Activated CD4-positive, CD25-positive, alpha-beta regulatory T cell treated with anti-CD3 and anti-CD28 coated beads, Interleukin-2, amount 50 U/mL, for 24 hours (primary cell): ENCODE measurements at regions not wholly inside any gene's neighbourhood (a gene's known extent, or its start where the extent isn't known, plus 50 kb on each side); places are given as distances from the start of the nearest gene placed in this dataset.
"Not testable (repeated sequence)": the region's sequence is repeated elsewhere in the genome, so short reads cannot be mapped to it uniquely, and the experiment has no call there.

Experiments
- ATAC-seq, 2 donors: fragments of 150-1000 bp; cut with Tn5 transposase; one replicate each; pipeline ENCODE4 v1.10.0; 2021; ENCODE audit warnings: mild to moderate bottlenecking in 1 of 2, moderate library complexity in 1 of 2

DNA sequence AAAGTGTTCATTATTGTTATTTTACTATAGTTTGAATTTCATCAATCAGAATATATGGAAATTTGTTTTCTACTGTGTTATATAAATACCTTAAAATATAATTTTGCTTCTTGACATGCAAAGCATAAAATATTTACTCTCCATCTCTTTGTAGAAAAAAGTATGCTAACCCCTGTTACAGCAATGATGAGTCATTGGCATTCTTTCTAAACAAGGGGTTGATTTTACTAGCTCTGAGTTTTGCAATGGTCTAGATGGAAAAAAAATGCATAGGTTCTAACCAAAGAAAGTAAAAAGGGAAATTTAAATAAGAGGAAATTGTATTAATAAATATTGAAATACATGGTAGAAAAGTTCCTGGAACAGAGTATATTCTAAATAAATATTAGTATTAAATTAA lies 990.2 kb upstream of the ATXN7L3B start:
- ATAC-seq: no peak

DNA sequence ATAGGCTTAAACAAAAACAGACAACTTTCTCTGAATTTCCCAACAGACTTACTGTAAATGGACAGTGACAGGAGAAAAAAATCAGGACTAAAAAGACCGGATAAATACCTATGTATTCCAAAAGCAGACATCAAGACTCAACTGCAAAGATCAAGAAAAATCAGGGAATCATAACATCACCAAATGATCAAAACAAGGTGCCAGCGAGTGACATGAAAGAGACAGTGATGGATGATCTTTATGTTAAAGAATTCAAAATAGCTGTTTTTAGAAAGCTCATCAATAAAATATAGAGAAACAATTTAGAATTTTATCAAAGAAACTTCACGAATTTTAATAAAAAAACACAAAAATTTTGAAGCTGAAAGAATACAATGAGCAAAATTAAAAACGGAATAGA lies 952.5 kb upstream of the ATXN7L3B start:
- no peak for ATAC-seq

DNA sequence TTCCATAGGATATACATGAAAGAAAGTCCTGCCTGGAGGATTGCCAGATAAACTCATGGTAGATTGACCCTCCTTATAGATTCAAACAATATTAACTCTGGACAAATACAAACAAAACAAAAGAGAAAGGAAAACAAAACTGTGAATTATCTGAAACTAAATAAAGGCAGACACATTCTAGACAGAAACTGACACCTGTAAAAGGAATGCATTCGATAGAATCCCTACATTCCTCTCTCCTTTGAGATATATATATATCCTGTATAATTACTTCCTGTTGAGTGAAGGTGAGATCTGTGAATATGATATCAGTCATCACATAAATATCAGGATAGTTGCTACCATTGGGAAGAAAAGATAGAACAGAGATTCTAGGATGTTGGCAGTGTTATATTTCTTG lies 948.4 kb upstream of the ATXN7L3B start:
- ATAC-seq: no peak

DNA sequence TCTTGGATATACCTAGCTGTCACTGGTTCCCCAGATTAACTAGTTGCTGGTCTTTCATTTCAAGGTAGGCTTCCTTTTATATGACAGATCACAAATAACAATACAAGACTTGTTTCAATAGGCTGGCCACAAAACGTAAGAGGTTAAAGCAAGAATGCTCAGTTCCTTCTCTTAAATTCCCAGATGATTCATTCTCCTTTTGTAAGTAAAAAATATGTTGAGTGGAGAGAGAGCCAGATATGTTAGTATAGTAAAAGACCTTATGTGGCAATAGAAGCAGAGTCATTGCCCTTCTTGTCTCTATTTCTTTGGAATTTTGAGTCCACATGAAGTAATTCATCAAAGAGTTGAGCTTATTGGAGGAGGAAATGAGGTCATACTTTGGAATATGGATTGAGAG lies 939.0 kb upstream of the ATXN7L3B start:
- no peak for ATAC-seq

DNA sequence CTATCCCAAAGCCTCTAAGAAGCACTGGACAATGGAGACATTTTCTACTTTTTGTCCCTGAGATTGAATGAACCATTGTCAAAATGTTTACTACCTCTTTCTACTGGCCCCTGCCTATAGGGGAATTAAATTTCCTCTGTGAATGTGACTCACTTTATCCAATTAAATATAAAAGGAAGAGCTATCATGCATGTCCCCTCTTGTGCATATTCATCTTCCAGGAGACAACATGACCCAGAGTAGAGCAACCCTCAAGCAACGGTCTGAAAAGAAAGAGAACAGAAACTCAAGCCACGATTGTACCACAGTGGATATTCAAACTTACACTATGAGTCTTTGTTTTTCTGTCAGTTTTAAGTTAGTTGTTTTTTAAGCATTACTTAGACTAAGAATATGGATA lies 938.4 kb upstream of the ATXN7L3B start:
- no peak for ATAC-seq

DNA sequence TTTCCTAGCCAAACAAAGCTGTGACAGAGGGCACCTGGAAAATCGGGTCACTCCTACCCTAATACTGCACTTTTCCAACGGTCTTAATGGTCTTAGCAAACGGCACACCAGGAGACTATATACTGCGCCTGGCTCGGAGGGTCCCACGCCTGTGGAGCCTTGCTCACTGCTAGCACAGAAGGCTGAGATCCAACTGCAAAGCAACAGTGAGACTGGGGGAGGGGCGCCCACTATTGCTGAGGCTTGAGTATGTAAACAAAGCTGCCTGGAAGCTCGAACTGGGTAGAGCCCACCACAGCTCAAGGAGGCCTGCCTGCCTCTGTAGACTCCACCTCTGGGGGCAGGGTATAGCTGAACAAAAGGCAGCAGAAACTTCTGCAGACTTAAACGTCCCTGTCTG lies 931.7 kb upstream of the ATXN7L3B start:
- not testable (repeated sequence) for ATAC-seq

DNA sequence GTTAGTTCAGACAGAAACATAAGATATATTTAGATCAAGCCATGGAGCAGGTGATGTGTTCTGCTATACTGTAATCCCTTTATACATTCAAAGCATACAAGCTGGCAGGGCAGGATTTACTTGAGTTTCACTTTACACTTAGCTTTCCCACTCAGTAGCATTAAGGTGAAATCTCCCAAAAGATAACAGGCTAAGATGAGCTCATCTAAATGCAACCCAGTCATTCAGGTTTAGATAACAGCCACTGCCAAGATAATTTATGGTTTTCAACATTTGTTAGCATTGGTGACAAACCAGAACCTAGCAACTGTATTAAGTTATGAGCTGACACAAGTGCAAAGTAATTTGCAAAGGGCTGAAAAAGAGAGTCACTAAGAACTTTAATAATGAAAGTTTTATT lies 925.1 kb upstream of the ATXN7L3B start:
- no peak for ATAC-seq

DNA sequence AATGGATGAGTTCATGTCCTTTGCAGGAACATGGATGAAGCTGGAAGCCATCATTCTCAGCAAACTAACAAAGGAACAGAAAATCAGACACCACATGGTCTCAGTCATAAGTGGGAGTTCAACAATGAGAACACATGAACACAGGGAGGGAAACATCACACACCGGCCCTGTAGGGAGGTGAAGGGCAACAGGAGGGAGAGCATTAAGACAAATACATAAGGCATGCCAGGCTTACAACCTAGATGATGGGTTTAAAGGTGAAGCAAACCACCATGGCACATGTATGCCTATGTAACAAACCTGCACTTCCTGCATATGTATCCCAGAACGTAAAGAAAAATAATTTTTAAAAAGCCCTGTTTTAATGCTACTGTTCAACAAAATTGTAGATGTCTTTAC lies 914.2 kb upstream of the ATXN7L3B start:
- ATAC-seq: no peak

DNA sequence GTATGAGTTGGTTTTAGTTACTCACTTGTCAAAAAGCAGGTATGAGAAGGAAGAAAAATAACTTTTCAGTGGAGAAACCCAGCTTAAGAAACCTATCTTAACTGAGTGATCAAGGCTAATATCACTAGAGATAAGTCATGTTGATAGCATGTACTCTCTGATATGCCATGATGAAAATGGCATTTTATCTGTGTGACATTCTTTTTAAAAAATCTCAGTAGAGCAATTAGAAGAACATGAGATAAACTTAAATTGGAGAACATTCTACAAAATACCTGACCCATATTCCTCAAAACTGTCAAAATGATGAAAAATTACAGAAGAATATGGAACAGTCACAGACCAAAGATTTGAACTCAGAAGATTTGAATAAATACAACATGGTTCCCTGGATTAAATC lies 912.4 kb upstream of the ATXN7L3B start:
- no peak for ATAC-seq

DNA sequence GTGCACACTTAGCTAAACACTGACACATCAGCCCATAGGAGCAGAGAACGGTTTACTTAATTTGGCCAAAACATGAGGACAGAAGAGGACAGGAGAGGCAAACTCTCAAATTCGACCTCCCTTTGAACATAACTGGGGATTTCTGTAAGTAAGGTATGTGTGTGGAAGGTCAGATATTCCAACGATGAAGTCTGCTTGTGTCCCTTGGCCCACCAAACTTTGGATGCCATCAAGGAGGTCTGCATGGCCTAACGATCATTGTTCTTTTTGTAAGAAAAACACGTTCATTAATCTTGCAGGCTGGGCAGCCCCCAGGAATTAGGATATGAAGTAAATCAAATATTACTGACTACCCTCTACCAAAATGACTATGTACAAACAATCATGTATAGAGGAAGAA lies 908.5 kb upstream of the ATXN7L3B start:
- no peak for ATAC-seq

DNA sequence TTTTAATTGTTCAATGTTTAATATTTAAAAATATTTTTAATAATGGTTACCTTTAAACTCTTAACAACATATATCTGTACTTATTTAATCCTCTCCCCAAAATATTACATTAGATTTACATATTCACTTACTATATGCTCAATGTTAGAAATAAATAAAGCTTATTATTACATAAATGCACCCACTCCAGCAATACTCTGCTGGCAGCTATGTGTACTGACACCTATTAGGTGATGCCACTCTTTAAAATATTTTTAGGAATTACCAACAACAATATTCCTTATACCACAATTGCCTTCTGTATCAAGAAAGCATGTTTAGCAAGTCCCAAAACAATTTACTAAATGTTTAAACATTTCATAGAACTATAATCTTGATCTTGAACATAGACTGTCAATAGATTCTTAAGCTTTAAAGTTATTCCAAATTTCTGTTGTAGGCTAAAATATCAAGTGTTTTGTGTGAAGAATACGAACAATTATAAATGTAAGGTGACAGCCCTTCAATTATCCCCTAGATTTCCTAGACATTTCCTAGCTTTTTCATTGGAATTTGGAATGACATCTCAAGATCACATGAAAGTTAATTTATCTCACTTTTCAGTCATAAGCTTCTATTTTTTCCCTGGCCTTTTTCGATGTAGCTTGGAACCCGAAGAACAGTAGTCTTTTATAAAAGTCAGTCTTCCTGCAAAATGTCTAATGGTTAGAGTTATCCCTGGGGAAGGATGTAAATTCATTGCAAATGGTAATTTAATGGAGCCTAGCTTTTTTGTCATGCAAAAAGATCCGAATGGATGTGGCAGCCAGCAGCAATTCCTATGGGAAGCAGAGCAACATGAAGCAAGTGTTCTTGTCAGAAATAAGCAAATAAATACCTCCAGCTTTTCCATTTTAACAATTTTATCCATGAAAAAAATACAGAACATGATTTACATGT lies 907.5 kb upstream of the ATXN7L3B start:
- ATAC-seq: no peak

DNA sequence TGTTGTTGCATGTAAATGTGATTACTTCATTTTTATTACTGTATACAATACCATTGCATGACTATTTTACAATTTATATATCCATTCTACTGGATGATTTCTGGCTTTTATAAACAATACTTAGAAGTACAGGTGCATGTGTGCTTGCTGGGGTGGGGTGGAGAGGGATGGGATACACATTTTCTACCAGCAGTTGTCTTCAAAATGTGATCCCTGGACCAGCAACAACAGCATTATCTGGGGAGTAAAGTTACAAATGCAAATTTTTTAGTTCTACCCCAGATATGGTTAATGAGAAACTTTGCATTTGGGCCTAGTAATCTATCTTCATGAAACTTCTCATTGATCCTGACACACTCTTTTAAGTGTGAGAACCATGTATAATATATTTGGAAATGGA lies 905.4 kb upstream of the ATXN7L3B start:
- ATAC-seq: no peak

DNA sequence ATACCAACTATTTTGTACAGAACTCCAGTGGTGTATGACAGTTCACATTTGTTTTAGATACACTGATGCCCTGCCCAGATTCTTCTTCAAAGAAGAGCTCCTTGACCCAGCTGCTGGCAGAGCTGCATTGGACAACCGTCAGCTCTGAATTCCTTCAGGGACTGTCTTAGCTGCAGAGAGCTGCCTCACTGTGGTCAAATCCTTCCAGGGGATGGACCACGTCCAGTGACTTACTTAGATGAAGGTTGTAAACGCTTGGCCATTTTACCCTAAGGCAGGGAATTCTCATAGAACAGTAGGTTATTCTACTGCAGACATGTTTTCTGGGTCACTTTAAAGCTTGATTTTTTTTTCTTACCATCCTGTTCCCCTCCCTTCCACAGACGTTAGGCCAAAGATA lies 905.0 kb upstream of the ATXN7L3B start:
- ATAC-seq: no peak

DNA sequence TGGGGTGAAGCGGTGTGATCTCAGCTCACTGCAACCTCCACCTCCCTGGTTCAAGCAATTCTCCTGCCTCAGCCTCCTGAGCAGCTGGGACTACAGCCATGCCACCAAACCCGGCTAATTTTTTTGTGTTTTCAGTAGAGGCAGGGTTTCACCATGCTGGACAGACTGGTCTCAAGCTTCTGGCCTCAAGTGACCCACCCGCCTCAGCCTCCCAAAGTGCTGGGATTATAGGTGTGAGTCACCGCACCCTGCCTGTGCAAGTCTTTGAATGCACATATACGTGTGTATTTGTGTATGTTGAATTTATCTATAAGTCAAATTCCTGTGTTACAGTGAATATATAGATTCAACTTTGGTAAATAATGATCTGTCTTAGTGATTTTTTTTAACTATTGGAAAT lies 898.2 kb upstream of the ATXN7L3B start:
- ATAC-seq: not testable (repeated sequence)

DNA sequence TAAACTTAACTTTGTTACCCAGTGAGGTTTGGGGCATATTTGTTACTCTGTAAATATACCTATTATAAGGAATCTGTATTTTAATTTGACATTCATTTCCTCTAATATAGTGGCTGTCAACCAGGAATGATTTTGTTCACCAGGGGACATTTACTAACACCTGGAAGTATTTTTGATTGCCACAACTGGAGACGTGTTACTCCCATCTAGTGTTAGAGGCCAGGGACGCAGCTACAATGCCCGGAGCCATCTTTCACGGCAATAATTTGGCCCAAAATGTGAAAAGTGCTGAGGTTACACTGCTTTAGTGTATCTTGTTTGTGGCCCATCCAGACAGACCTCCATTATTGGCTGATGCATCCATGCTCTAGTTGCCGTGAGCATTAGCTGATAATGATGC lies 881.3 kb upstream of the ATXN7L3B start:
- ATAC-seq: no peak

DNA sequence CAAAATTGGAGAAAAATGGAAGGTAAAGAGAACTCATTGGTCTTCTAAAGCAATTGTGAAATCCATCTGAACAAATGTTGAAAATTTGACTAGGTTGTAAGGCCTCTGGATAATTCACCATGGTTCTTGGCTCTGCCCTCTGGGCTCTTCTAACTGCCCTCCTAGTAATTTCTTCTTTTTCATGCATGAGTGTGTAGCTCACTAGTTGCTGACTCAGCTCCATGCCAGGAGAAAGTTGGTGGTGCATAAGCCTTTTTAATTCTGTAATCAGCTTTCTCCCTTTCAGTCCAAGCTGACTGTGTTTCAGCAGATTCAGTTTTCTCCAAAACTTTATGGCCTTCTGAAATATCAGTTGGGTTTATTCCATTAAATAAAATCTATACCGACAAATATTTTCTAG lies 877.8 kb upstream of the ATXN7L3B start:
- ATAC-seq: no peak

DNA sequence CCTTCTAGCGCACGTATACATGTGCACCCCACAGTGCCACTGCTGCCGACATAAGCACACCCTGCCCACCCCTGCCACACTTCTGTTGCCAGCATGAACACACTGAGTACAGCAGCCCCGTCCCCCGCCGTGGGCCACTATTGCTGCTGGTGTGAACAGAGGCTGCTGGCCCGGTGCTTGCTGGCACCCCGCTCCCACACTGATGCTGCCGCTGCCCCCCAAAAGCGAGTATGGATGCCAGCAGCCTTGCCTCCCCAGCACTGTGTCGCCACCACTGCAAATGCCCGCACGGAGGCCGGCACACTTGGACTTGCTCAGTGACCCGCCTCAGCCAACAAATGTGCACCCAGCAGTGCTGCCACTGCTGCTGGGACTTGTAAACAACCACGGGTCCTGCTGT lies 872.4 kb upstream of the ATXN7L3B start:
- no peak for ATAC-seq

DNA sequence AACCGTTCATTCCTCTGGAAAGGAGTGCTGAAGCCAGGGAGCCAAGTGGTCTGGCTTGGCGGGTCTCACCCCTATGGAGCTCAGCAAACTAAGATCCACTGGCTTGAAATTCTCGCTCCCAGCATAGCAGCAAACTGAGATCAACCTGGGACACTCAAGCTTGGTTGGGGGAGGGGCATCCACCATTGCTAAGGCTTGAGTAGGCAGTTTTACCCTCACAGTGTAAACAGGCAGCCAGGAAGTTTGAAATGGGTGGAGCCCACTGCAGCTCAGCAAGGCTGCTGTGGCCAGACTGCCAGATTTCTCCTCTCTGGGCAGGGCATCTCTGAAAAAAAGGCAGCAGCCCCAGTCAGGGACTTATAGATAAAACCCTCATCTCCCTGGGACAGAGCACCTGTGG lies 866.1 kb upstream of the ATXN7L3B start:
- ATAC-seq: not testable (repeated sequence)

DNA sequence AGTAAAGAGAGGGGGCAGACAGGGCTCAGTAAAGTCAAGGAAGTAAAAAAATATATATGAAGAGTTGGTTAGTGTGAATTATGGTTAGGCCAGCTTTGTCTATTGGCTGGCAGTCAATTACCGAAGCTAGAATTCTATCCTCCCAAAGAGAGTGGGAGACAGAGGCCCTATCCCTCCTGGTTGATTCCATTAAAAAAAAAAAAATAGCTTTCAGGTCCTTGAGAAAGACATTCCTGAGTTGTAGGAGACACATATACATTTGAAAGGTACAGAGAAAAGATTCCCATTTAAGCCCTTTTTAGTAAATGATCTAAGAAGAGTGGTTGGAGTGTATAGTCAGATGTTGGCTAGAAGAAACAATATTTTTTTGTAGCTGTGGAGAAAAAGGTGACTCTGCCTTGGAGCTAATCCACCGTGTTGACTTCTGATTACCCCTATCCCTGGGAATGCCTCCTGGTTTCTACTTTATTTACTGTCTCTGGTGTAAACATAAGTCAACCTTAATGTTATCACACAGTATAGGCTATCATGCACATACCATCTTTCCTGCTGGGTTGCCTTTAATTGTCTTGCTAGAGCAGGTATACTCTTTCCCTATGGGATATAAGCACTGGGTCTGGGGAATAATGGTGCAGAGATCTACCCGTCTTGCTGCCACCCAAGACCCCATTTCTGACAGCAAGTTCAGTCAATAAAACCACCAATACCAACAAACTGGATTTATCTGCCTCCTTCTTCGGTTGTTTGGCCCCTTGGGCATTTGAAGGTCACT lies 859.9 kb upstream of the ATXN7L3B start:
- ATAC-seq: no peak

DNA sequence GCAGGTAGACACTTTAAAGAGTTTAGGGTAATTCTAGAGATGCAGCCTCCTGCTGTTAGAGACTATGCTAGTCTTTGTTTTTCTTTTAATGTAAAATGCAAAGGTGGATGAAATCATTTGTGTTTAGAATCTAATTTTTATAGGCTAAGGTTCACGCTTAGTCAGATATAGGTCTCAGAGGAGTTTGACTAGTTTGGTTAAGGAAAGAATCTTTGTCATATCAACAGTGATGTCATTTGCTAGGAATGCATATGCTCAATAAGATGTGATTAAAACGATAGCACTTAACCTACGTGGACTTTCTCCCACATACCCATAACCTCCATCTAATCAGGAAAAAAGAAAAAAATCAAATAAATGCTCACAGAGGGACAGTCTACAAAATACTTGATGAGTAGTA lies 859.3 kb upstream of the ATXN7L3B start:
- no peak for ATAC-seq

DNA sequence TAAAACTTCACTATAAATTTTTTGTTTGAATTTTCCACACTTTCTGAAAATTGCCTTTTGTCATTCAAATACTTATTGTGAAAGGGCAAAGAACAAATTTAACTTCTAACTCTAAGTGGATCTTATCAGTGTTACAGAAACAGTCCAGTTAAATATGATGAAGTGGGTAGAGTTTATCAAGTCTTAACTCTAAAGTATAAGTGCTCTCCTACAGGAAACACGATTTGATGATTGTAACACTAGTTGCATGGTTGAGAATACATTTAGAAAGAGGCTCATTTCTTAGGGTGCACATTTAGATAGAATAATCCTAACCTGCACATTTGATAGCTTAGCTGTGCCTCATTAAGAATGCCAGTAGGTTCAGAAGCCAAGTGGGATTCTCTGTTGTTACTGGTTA lies 838.3 kb upstream of the ATXN7L3B start:
- no peak for ATAC-seq

DNA sequence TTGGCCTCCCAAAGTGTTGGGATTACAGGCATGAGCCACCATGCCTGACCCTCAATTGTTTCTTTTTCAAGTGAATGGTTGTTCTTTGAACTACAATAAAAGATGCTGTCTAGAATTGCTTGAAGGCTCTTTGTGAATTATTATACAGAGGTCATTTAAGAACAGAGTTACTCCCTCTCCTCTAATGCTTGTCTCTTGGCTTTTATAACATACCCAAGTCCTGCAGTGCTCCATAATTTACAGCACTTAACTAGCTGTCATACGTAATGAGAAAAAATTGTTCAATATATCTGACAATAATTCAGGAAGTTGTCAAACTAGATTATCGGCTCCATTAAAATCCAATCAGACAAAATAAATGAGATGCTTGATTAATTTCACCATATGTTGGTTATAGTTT lies 823.0 kb upstream of the ATXN7L3B start:
- no peak for ATAC-seq

DNA sequence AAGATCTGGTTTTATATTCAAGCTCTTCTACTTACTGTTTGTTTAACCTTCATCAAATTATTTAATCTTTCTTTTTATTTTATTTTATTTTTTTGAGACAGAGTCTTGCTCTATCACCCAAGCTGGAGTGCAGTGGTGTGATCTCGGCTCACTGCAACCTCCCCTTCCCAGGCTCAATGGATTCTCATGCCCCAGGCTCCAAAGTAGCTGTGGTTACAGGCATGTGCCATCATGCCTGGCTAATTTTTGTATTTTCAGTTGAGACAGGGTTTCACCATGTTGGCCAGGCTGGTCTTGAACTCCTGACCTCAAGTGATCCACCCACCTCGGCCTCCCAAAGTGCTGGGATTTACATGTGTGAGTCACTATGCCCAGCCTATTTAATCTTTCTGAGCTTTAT lies 821.5 kb upstream of the ATXN7L3B start:
- ATAC-seq: not testable (repeated sequence)

DNA sequence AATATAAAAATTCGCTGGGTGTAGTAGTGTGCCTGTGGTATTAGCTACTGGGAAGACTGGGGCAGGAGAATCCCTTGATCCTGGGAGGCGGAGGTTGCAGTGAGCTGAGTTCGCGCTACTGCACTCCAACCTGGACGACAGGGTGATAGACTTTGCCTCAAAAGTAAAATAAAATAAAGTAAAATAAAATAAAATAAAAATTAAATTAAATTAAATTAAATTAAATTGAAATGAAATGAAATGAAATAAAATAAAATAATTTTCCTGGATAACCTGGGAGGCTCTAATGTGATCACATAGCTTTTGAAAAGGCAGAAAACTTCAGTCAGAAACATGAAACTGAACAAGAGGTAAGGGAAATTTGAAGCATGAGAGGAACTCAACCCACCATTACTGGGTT lies 818.4 kb upstream of the ATXN7L3B start:
- ATAC-seq: no peak
